ENCODE measurements at regions not wholly inside any gene's neighbourhood (a gene's known extent, or its start where the extent isn't known, plus 50 kb on each side); places are given as distances from the start of the nearest gene placed in this dataset.
"Not testable (repeated sequence)": the region's sequence is repeated elsewhere in the genome, so short reads cannot be mapped to it uniquely, and the experiment has no call there.

DNA sequence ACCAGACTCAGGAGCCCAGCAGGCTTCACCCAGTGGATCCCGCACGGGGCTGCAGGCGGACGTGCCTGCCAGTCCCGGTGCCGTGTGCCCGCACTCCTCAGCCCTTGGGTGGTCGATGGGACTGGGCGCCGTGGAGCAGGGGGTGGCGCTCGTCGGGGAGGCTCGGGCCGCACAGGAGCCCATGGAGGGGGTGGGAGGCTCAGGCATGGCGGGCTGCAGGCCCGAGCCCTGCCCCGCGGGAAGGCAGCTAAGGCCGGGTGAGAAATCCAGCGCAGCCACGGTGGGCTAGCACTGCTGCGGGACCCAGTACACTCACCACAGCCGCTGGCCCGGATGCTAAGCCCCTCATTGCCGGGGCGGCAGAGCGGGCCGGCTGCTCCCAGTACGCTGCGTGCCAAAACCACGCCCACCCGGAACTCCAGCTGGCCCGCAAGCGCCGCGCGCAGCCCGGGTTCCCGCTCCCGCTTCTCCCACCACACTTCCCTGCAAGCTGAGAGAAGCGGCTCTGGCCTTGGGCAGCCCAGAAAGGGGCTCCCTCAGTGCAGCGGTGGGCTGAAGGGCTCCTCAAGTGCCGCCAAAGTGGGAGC lies 977.0 kb upstream of the LRFN5 start:
- not testable (repeated sequence) for TF ChIP-seq POLR2A (IDR thresholded peaks at IDR 0.05); POLR2AphosphoS5 (IDR thresholded peaks at IDR 0.05; ENCODE audit: insufficient read depth in 1 of 2, low read depth in 1 of 2)
- TF ChIP-seq, protein P1, sequence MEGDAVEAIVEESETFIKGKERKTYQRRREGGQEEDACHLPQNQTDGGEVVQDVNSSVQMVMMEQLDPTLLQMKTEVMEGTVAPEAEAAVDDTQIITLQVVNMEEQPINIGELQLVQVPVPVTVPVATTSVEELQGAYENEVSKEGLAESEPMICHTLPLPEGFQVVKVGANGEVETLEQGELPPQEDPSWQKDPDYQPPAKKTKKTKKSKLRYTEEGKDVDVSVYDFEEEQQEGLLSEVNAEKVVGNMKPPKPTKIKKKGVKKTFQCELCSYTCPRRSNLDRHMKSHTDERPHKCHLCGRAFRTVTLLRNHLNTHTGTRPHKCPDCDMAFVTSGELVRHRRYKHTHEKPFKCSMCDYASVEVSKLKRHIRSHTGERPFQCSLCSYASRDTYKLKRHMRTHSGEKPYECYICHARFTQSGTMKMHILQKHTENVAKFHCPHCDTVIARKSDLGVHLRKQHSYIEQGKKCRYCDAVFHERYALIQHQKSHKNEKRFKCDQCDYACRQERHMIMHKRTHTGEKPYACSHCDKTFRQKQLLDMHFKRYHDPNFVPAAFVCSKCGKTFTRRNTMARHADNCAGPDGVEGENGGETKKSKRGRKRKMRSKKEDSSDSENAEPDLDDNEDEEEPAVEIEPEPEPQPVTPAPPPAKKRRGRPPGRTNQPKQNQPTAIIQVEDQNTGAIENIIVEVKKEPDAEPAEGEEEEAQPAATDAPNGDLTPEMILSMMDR (IDR thresholded peaks at IDR 0.05) = not testable (repeated sequence)
